ENCODE measurements at regions not wholly inside any gene's neighbourhood (a gene's known extent, or its start where the extent isn't known, plus 50 kb on each side); places are given as distances from the start of the nearest gene placed in this dataset.

DNA sequence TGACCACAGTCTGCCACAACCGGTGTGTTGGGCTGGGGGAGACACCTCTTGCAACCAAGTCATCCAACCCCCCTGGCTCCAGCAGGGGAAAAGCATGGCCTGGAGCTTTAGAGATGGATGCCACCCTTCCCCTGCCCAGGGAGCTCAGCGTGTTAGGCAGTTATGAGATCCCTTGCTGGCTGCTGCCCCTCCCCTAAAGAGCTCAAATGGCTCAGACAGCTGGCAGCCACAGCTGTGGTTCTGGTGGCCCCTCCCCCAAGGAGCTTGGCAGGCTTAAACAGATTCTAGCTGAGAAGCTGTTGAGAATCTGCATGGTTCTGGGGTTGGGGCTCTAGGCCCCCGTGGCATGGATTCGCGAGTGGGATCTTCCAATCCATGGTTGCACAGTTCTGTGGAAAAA, 64.7 kb downstream of the TEX51 start:
- H3K4me3 ChIP-seq (ENCODE audit: low read depth, low read length, poor library complexity, severe bottlenecking) = no peak overlapping the region
- H3K9ac ChIP-seq (ENCODE audit: low read length) = no peak overlapping the region
- H3K4me1 ChIP-seq (ENCODE audit: insufficient read depth, low read length, severe bottlenecking) = no peaks in the 10 kb centered on the region
- no peaks in the 10 kb centered on the region for H3K36me3 ChIP-seq (ENCODE audit: insufficient read depth, low read length)
- no peak overlapping the region for H2AFZ ChIP-seq (ENCODE audit: low read length)
- no peaks in the 10 kb centered on the region for H3K9me2 ChIP-seq (ENCODE audit: low read depth, low read length)
- H3K4me2 ChIP-seq (ENCODE audit: low read length) = no peak overlapping the region
- H3K27me3 ChIP-seq (ENCODE audit: insufficient read depth, low read length) = no peaks in the 10 kb centered on the region
- H3K79me2 ChIP-seq (ENCODE audit: insufficient read depth, low read length) = no peaks in the 10 kb centered on the region
- no peaks in the 10 kb centered on the region for H4K20me1 ChIP-seq (ENCODE audit: insufficient read depth, low read length)
- TF ChIP-seq CTCF (IDR thresholded peaks at IDR 0.05; ENCODE audit: low read length) (no peak), EZH2 (IDR thresholded peaks at IDR 0.05; ENCODE audit: borderline replicate concordance, low read length) (no peak)
- no peaks in the 10 kb centered on the region for H3K9me3 ChIP-seq (ENCODE audit: low read length)
- H3F3A ChIP-seq (ENCODE audit: insufficient read depth, low read length) = no peaks in the 10 kb centered on the region
- H3K27ac ChIP-seq (ENCODE audit: low read depth, low read length, poor library complexity, severe bottlenecking) = no peak overlapping the region

- Histone ChIP-seq H4K20me1 (ENCODE audit: insufficient read depth, low read length) (no peaks in the 10 kb centered on the region), H3K9me3 (ENCODE audit: low read length) (no peaks in the 10 kb centered on the region), H3K4me1 (ENCODE audit: insufficient read depth, low read length, severe bottlenecking) (no peaks in the 10 kb centered on the region), H3K27me3 (ENCODE audit: insufficient read depth, low read length) (no peaks in the 10 kb centered on the region), H3K27ac (ENCODE audit: low read depth, low read length, poor library complexity, severe bottlenecking) (no peak overlapping the region), H3K9ac (ENCODE audit: low read length) (no peak overlapping the region), H3K4me3 (ENCODE audit: low read depth, low read length, poor library complexity, severe bottlenecking) (no peak overlapping the region), H3K4me2 (ENCODE audit: low read length) (no peak overlapping the region), H3K79me2 (ENCODE audit: insufficient read depth, low read length) (no peaks in the 10 kb centered on the region), H3K9me2 (ENCODE audit: low read depth, low read length) (no peaks in the 10 kb centered on the region), H2AFZ (ENCODE audit: low read length) (no peak overlapping the region), H3K36me3 (ENCODE audit: insufficient read depth, low read length) (no peaks in the 10 kb centered on the region), H3F3A (ENCODE audit: insufficient read depth, low read length) (no peaks in the 10 kb centered on the region)
- TF ChIP-seq CTCF (IDR thresholded peaks at IDR 0.05; ENCODE audit: low read length) = no peak
- TF ChIP-seq EZH2 (IDR thresholded peaks at IDR 0.05; ENCODE audit: borderline replicate concordance, low read length) = no peak
Observed at GRCh38 chr2:126966601-126967000, 67.9 kb downstream of the TEX51 start.

- H4K20me1 ChIP-seq (ENCODE audit: insufficient read depth, low read length) = no peaks in the 10 kb centered on the region
- no peaks in the 10 kb centered on the region for H3K79me2 ChIP-seq (ENCODE audit: insufficient read depth, low read length)
- H3K36me3 ChIP-seq (ENCODE audit: insufficient read depth, low read length) = no peaks in the 10 kb centered on the region
- no peaks in the 10 kb centered on the region for H3K4me1 ChIP-seq (ENCODE audit: insufficient read depth, low read length, severe bottlenecking)
- no peaks in the 10 kb centered on the region for H3K9me2 ChIP-seq (ENCODE audit: low read depth, low read length)
- H2AFZ ChIP-seq (ENCODE audit: low read length) = no peak overlapping the region
- H3K9me3 ChIP-seq (ENCODE audit: low read length) = no peaks in the 10 kb centered on the region
- no peaks in the 10 kb centered on the region for H3K27me3 ChIP-seq (ENCODE audit: insufficient read depth, low read length)
- H3K9ac ChIP-seq (ENCODE audit: low read length) = no peak overlapping the region
- H3K4me3 ChIP-seq (ENCODE audit: low read depth, low read length, poor library complexity, severe bottlenecking) = no peak overlapping the region
- H3K27ac ChIP-seq (ENCODE audit: low read depth, low read length, poor library complexity, severe bottlenecking) = no peak overlapping the region
- H3K4me2 ChIP-seq (ENCODE audit: low read length) = no peak overlapping the region
- no peaks in the 10 kb centered on the region for H3F3A ChIP-seq (ENCODE audit: insufficient read depth, low read length)
- TF ChIP-seq CTCF (IDR thresholded peaks at IDR 0.05; ENCODE audit: low read length) (no peak), EZH2 (IDR thresholded peaks at IDR 0.05; ENCODE audit: borderline replicate concordance, low read length) (no peak)
Observed at GRCh38 chr2:126970583-126970982, 71.9 kb downstream of the TEX51 start.
